ENCODE measurements at regions not wholly inside any gene's neighbourhood (a gene's known extent, or its start where the extent isn't known, plus 50 kb on each side); places are given as distances from the start of the nearest gene placed in this dataset.
A peak's percentile ranks its signal among the peaks of the same experiment; 100 is the strongest.

DNA sequence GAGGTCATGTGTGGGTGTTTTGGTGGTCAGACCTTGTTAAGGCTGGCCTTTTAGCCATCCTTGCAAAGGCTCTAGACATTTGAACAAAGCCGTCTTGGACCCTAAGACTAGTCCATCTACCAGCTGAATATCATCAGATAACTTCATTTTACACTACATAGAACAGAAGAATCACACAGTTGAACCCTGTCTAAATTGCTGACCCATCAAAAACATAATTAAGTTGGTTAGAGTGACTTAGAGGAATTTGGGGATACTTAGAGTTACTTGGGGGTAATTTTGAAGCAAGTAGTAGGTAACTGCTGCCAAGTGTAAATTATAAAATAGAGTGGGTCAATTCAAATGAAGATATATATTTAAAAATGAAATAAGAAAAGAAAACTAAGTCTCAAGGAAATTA lies 102.9 kb upstream of the ADGRL4 start:
- TF ChIP-seq, protein P1, sequence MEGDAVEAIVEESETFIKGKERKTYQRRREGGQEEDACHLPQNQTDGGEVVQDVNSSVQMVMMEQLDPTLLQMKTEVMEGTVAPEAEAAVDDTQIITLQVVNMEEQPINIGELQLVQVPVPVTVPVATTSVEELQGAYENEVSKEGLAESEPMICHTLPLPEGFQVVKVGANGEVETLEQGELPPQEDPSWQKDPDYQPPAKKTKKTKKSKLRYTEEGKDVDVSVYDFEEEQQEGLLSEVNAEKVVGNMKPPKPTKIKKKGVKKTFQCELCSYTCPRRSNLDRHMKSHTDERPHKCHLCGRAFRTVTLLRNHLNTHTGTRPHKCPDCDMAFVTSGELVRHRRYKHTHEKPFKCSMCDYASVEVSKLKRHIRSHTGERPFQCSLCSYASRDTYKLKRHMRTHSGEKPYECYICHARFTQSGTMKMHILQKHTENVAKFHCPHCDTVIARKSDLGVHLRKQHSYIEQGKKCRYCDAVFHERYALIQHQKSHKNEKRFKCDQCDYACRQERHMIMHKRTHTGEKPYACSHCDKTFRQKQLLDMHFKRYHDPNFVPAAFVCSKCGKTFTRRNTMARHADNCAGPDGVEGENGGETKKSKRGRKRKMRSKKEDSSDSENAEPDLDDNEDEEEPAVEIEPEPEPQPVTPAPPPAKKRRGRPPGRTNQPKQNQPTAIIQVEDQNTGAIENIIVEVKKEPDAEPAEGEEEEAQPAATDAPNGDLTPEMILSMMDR (conservative IDR thresholded peaks at IDR 0.05; ENCODE audit: low read depth, low read length): no peak
- no peak for DNase-seq (ENCODE audit: low read depth)
- no peak overlapping the region for H3K4me3 ChIP-seq (ENCODE audit: low read depth, low read length)

DNA sequence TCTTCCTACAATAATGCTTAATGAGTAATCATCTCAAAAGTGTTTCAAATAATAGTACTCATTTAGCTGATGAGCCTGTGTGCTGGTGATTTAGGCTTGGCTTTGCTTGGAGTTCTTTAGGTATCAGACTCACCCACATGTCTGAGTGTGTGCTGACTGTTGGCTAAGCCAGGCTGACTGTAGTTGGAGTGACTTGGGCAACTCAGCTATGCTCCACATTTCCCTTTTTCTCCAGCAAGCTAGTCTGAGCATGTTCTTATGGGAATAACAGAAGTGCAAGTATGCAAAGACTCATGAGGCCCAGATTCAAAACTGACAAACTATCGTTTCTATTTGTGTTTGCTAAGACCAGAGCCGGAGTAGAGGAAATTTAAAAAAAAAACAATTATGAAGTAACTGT lies 99.0 kb upstream of the ADGRL4 start:
- H3K4me3 ChIP-seq (ENCODE audit: low read depth, low read length): no peak overlapping the region
- TF ChIP-seq, protein P1 (conservative IDR thresholded peaks at IDR 0.05; ENCODE audit: low read depth, low read length): no peak
- DNase-seq (ENCODE audit: low read depth): no peak

DNA sequence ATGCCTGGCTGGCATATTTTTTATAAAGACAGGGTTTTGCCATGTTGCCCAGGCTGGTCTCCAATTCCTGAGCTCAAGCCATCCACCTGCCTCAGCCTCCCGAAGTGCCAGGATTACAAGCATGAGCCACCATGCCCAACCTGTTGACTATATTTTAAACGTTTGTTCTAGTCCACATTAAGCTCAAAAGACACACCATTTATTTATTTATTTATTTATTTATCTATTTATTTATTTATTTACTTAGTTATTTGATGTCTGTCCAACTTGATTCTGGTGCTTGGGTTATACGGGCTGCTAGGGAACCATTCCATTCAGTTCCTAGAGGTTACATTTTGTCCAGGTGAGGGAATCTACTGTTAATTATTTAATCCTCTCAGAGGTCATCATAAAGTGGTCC lies 98.1 kb upstream of the ADGRL4 start:
- H3K4me3 ChIP-seq (ENCODE audit: low read depth, low read length): no peak overlapping the region
- DNase-seq (ENCODE audit: low read depth): no peak
- TF ChIP-seq, protein P1 (conservative IDR thresholded peaks at IDR 0.05; ENCODE audit: low read depth, low read length): no peak

DNA sequence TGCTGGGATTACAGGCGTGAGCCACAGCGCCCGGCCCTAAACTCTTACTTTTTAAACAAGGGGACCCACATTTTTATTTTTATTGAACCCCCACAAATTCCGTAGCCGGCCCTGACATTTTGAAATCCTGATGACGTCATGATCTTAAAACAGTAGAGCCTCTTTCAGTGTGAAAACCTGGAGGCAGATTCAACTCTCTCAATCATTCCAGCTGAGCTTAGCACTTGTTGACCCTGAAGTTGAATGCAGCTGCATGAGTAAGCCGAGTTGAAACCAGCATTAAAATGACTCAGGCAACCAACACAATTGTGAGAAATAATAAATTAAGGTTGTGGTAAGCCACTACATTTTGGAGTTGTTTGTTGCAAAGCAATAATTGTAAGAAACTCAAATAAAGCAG lies 93.9 kb upstream of the ADGRL4 start:
- H3K4me3 ChIP-seq (ENCODE audit: low read depth, low read length): no peak overlapping the region
- TF ChIP-seq, protein P1 (conservative IDR thresholded peaks at IDR 0.05; ENCODE audit: low read depth, low read length): no peak
- DNase-seq (ENCODE audit: low read depth): peak; percentile 65

DNA sequence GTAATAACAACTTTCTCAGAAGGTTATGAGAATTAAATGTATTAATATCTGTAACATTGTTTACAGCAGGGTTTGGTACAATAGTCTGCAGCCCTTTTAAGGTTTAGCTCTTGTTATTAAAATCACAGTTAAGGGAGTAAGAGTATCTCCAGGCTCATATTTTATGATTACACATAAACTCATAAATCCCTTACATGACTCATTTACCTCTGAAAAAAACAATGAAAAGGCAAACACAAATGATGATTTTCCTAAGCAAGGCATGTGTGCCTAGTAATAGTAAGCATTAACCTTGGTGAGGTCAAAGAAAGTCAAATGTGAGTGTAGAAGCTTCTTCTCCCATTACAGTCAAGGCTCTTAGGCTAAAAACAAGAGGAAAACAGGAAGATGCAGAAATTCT lies 84.5 kb upstream of the ADGRL4 start:
- H3K4me3 ChIP-seq (ENCODE audit: low read depth, low read length): no peak overlapping the region
- DNase-seq (ENCODE audit: low read depth): no peak
- TF ChIP-seq, protein P1 (conservative IDR thresholded peaks at IDR 0.05; ENCODE audit: low read depth, low read length): no peak

DNA sequence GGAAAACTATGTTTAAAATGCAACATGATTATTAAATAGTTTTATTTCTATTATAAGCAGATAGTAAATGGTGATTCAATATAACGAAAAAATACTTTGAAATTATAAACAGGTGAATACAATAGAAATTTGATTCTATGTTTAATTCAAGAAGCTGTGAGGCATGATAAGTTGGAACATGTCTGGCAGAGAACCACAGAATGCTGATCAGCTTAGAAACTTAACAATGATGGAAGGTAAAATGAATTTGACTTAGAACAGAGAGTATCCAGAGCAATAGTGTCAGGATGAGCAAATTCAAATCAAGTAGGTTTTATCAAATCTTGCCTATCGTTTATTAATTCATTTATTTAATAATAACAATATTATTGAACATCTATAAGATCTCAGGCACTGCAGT lies 83.4 kb upstream of the ADGRL4 start:
- TF ChIP-seq, protein P1 (conservative IDR thresholded peaks at IDR 0.05; ENCODE audit: low read depth, low read length): no peak
- no peak for DNase-seq (ENCODE audit: low read depth)
- no peak overlapping the region for H3K4me3 ChIP-seq (ENCODE audit: low read depth, low read length)

DNA sequence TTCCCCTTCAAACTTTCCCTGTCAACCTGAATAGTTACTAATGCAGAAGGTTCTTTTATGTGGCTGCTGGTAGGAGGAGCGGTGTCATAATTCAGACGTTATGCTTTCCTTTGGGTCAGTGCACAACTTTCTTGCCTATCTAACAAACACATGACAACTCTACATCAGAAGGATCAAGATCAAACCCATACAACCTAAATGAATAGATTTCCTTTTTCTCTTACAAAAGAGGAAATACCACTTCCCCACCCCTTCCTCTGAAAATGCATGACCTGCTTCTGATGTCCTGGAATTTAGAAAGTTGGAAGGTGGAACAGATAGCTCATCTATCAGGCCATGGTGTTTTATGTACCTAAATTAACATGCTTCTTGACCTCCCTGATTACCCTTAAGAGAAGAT lies 75.7 kb upstream of the ADGRL4 start:
- DNase-seq (ENCODE audit: low read depth): no peak
- no peak overlapping the region for H3K4me3 ChIP-seq (ENCODE audit: low read depth, low read length)
- TF ChIP-seq, protein P1 (conservative IDR thresholded peaks at IDR 0.05; ENCODE audit: low read depth, low read length): no peak

Measured in epithelial cell of proximal tubule (primary cell).